ENCODE measurements at regions not wholly inside any gene's neighbourhood (a gene's known extent, or its start where the extent isn't known, plus 50 kb on each side); places are given as distances from the start of the nearest gene placed in this dataset.
A peak's percentile ranks its signal among the peaks of the same experiment; 100 is the strongest.

DNA sequence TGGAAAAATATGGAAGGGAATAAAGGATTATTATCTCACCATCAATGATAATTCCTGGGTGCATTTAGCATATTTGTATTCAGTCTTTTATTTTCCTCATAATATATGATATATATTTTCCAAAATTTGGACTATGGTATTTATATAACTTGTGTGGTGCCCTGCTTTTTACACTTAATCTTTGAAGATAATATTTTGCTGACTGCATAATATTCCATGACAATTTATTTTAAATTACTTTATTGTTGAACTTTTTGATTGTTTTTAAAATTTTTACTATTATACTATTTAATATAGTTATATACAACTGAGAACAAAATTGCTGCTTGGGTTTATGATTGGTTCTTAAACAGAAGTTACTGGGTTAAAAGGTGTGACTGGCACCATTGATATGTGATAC is 212.3 kb downstream of the TTC6 start:
- Mint-ChIP-seq H3K27ac (no peak overlapping the region), H3K9me3 (no peaks in the 10 kb centered on the region), H3K4me1 (peaks cover 25% of the 10 kb centered on the region), H3K27me3 (ENCODE audit: insufficient read depth) (no peaks in the 10 kb centered on the region), H3K36me3 (ENCODE audit: low read depth) (no peaks in the 10 kb centered on the region), H3K4me3 (no peak overlapping the region)
- no peak for TF ChIP-seq CTCF (conservative IDR thresholded peaks at IDR 0.05)
- no peak for DNase-seq
- no peak overlapping the region for H3K4me3 ChIP-seq (ENCODE audit: low read length)
- H3K27ac ChIP-seq (ENCODE audit: low read depth, low read length): no peak overlapping the region
- no peaks in the 10 kb centered on the region for H3K27me3 ChIP-seq (ENCODE audit: control insufficient read depth, insufficient read depth, low read length, poor library complexity, severe bottlenecking)
- H3K36me3 ChIP-seq (ENCODE audit: control insufficient read depth, insufficient read depth, low read length): no peaks in the 10 kb centered on the region
- no peak overlapping the region for H3K9ac ChIP-seq (ENCODE audit: extremely low read depth, low read length, poor library complexity, severe bottlenecking)
- no peaks in the 10 kb centered on the region for H3K9me3 ChIP-seq (ENCODE audit: control insufficient read depth, low read length)
- H3K4me1 ChIP-seq (ENCODE audit: control insufficient read depth, insufficient read depth, low read length): peaks cover 8% of the 10 kb centered on the region

- Histone ChIP-seq H3K4me1 (ENCODE audit: control insufficient read depth, insufficient read depth, low read length) (peaks cover 8% of the 10 kb centered on the region), H3K9ac (ENCODE audit: extremely low read depth, low read length, poor library complexity, severe bottlenecking) (peak overlapping the region; percentile 45), H3K27ac (ENCODE audit: low read depth, low read length) (no peak overlapping the region), H3K36me3 (ENCODE audit: control insufficient read depth, insufficient read depth, low read length) (no peaks in the 10 kb centered on the region), H3K9me3 (ENCODE audit: control insufficient read depth, low read length) (no peaks in the 10 kb centered on the region), H3K4me3 (ENCODE audit: low read length) (peak overlapping the region; percentile 30), H3K27me3 (ENCODE audit: control insufficient read depth, insufficient read depth, low read length, poor library complexity, severe bottlenecking) (no peaks in the 10 kb centered on the region)
- peaks cover 24% of the 10 kb centered on the region for H3K4me1 Mint-ChIP-seq
- peak overlapping the region; percentile 12 for H3K27ac Mint-ChIP-seq
- DNase-seq: peak; percentile 50
- TF ChIP-seq CTCF (conservative IDR thresholded peaks at IDR 0.05): no peak
- H3K27me3 Mint-ChIP-seq (ENCODE audit: insufficient read depth): no peaks in the 10 kb centered on the region
- no peaks in the 10 kb centered on the region for H3K36me3 Mint-ChIP-seq (ENCODE audit: low read depth)
- peak overlapping the region; percentile 7 for H3K4me3 Mint-ChIP-seq
- H3K9me3 Mint-ChIP-seq: no peaks in the 10 kb centered on the region
- 63% methylated on average over 3 to 4 of the region's 4 CpGs for WGBS, 2 experiments (ENCODE audit: insufficient coverage in 1 of 2, insufficient read length in 1 of 2)
Observed at GRCh38 chr14:37810094-37810801, 214.8 kb downstream of the TTC6 start.

- no peaks in the 10 kb centered on the region for H3K9me3 Mint-ChIP-seq
- no peak overlapping the region for H3K27ac ChIP-seq (ENCODE audit: low read depth, low read length)
- no peaks in the 10 kb centered on the region for H3K27me3 Mint-ChIP-seq (ENCODE audit: insufficient read depth)
- H3K4me3 Mint-ChIP-seq: no peak overlapping the region
- H3K9ac ChIP-seq (ENCODE audit: extremely low read depth, low read length, poor library complexity, severe bottlenecking): no peak overlapping the region
- H3K36me3 Mint-ChIP-seq (ENCODE audit: low read depth): no peaks in the 10 kb centered on the region
- H3K27ac Mint-ChIP-seq: no peak overlapping the region
- H3K9me3 ChIP-seq (ENCODE audit: control insufficient read depth, low read length): no peaks in the 10 kb centered on the region
- no peaks in the 10 kb centered on the region for H3K27me3 ChIP-seq (ENCODE audit: control insufficient read depth, insufficient read depth, low read length, poor library complexity, severe bottlenecking)
- DNase-seq: no peak
- no peak overlapping the region for H3K4me3 ChIP-seq (ENCODE audit: low read length)
- H3K36me3 ChIP-seq (ENCODE audit: control insufficient read depth, insufficient read depth, low read length): no peaks in the 10 kb centered on the region
- peaks cover 12% of the 10 kb centered on the region for H3K4me1 ChIP-seq (ENCODE audit: control insufficient read depth, insufficient read depth, low read length)
- H3K4me1 Mint-ChIP-seq: peaks cover 35% of the 10 kb centered on the region
- no peak for TF ChIP-seq CTCF (conservative IDR thresholded peaks at IDR 0.05)
Observed at GRCh38 chr14:37813732-37814131, 218.3 kb downstream of the TTC6 start.
